Natural killer cell (primary cell): ENCODE measurements at regions not wholly inside any gene's neighbourhood (a gene's known extent, or its start where the extent isn't known, plus 50 kb on each side); places are given as distances from the start of the nearest gene placed in this dataset.

Experiments
- ATAC-seq, 3 donors: fragments of 150-1000 bp in 2 of 3; fragments of 200-7000 bp in 1 of 3; cut with Tn5 transposase; 1 replicate in 1 of 3; 2 replicates in 2 of 3; pipeline ENCODE4 v1.10.0; 2021; ENCODE audit warnings: mild to moderate bottlenecking in 2 of 3, moderate library complexity in 2 of 3
- DNase-seq, 2 donors: peaks; one replicate each; pipeline versions ENCODE4 v3.0.0 to v3.0.0-alpha.2; 2013 to 2021; ENCODE audit warnings: mixed read lengths in 1 of 2
- H3K27ac ChIP-seq: one replicate; pipeline ENCODE4 v1.5.1; 2013; ENCODE audit warnings: mild to moderate bottlenecking, low read length
- H3K27me3 ChIP-seq: one replicate; pipeline ENCODE4 v1.6.1; 2013; ENCODE audit warnings: low read length; ENCODE audit not compliant: control insufficient read depth, insufficient read depth
- H3K36me3 ChIP-seq: one replicate; pipeline ENCODE4 v1.6.1; 2013; ENCODE audit warnings: low read length; ENCODE audit not compliant: control insufficient read depth, insufficient read depth
- H3K4me1 ChIP-seq: one replicate; pipeline ENCODE4 v1.6.1; 2013; ENCODE audit warnings: low read length; ENCODE audit not compliant: control insufficient read depth, insufficient read depth
- H3K4me3 ChIP-seq: one replicate; pipeline ENCODE4 v1.5.1; 2013; ENCODE audit warnings: low read length
- H3K9me3 ChIP-seq: one replicate; pipeline ENCODE4 v1.6.1; 2013; ENCODE audit warnings: low read length; ENCODE audit not compliant: control insufficient read depth, insufficient read depth
- H3K27ac Mint-ChIP-seq, 2 donors: one replicate each; pipeline ENCODE4 v1.8.0; 2022; ENCODE audit warnings: mild to moderate bottlenecking in 2 of 2, mixed read lengths in 2 of 2, moderate library complexity in 1 of 2
- H3K27me3 Mint-ChIP-seq, 2 donors: one replicate each; pipeline ENCODE4 v1.8.0; 2022; ENCODE audit warnings: low read depth in 2 of 2, mixed read lengths in 2 of 2
- H3K36me3 Mint-ChIP-seq: one replicate; pipeline ENCODE4 v1.8.0; 2022; ENCODE audit warnings: mixed read lengths
- H3K4me1 Mint-ChIP-seq, 2 donors: one replicate each; pipeline ENCODE4 v1.8.0; 2022; ENCODE audit warnings: mixed read lengths in 2 of 2
- H3K4me3 Mint-ChIP-seq: one replicate; pipeline ENCODE4 v1.8.0; 2022; ENCODE audit warnings: mild to moderate bottlenecking, moderate library complexity, mixed read lengths
- H3K9me3 Mint-ChIP-seq, 2 donors: one replicate each; pipeline ENCODE4 v1.8.0; 2022; ENCODE audit warnings: mixed read lengths in 2 of 2
- WGBS: methylation state at CpG from one replicate; pipeline ENCODE4 v1.1.7; 2013; ENCODE audit warnings: missing lambda C conversion rate; ENCODE audit not compliant: insufficient coverage; 5-methylcytosine and 5-hydroxymethylcytosine counted together
- intact Hi-C: fragments of 100-400 bp; cut with micrococcal nuclease; formaldehyde crosslinking; loops from one replicate; pipeline ENCODE4 v1.14.2; 2022
- TF ChIP-seq, protein P1 (sequence below): fragments of 200-600 bp; IDR thresholded peaks from one replicate; pipeline ENCODE4 v1.8.0; 2022; ENCODE audit warnings: antibody characterized with exemption

DNA sequence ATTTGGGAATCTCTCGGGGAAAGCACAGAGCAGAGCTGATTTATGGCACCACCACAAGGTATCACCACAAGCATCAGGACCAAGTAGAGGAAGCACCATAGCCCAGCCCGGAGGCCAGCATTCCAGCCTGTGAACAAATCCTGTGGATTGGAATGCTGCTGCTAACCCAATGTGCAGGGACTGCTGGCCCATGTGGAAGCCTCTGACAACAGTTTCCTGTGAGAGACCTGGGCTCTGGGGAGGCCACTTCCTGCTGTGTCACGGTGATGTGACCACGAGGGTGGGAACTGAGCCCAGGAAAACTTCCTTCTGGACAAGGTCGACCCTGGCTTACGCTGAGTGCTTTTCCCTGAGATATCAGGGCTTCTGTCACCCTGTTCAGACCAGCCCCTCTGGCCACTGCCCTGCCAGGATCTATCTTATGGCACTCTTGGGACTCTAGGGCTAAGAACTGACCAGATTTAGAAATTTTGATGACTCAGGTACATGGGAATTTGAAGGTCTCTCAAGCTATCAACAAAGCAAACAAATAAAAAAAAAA is 88.3 kb upstream of the NGF start:
- no peaks in the 10 kb centered on the region for H3K36me3 Mint-ChIP-seq
- peaks cover 0 to 5% of the 10 kb centered on the region in 2 donors for H3K27me3 Mint-ChIP-seq
- H3K4me1 ChIP-seq = no peaks in the 10 kb centered on the region
- H3K27ac ChIP-seq = no peak overlapping the region
- H3K4me3 ChIP-seq = no peak overlapping the region
- ATAC-seq = no peak
- H3K9me3 Mint-ChIP-seq = no peaks in the 10 kb centered on the region
- no peak overlapping the region for H3K27ac Mint-ChIP-seq
- 21% methylated on average over 6 of the region's 6 CpGs for WGBS
- H3K27me3 ChIP-seq = no peaks in the 10 kb centered on the region
- intact Hi-C loops = no loop called here
- TF ChIP-seq, protein P1, sequence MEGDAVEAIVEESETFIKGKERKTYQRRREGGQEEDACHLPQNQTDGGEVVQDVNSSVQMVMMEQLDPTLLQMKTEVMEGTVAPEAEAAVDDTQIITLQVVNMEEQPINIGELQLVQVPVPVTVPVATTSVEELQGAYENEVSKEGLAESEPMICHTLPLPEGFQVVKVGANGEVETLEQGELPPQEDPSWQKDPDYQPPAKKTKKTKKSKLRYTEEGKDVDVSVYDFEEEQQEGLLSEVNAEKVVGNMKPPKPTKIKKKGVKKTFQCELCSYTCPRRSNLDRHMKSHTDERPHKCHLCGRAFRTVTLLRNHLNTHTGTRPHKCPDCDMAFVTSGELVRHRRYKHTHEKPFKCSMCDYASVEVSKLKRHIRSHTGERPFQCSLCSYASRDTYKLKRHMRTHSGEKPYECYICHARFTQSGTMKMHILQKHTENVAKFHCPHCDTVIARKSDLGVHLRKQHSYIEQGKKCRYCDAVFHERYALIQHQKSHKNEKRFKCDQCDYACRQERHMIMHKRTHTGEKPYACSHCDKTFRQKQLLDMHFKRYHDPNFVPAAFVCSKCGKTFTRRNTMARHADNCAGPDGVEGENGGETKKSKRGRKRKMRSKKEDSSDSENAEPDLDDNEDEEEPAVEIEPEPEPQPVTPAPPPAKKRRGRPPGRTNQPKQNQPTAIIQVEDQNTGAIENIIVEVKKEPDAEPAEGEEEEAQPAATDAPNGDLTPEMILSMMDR = no peak
- no peaks in the 10 kb centered on the region for H3K4me1 Mint-ChIP-seq
- DNase-seq = no peak
- H3K4me3 Mint-ChIP-seq = no peak overlapping the region
- no peaks in the 10 kb centered on the region for H3K36me3 ChIP-seq
- no peaks in the 10 kb centered on the region for H3K9me3 ChIP-seq

DNA sequence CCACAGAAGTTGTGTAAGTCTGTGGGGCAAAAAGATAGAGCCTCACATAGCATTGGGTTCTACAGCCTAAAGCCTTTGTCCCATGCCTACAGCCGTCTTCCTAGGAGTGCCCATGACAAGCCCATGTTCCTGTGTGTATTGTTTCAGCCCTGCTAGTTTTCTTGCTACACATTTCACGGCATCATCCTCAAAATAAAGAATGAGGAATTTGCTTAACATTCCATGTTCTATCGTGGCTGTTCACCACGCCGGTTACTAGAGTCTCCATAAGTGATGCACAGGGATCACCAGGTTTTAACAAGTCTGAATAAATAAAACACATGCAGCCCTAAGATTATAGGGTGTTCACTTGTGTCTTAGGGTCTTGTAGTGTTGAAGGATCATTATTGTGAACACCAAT is 87.4 kb upstream of the NGF start:
- Histone ChIP-seq H3K27me3 (no peaks in the 10 kb centered on the region), H3K4me3 (no peak overlapping the region), H3K4me1 (no peaks in the 10 kb centered on the region), H3K9me3 (no peaks in the 10 kb centered on the region), H3K36me3 (no peaks in the 10 kb centered on the region), H3K27ac (no peak overlapping the region)
- no peaks in the 10 kb centered on the region for H3K4me1 Mint-ChIP-seq
- WGBS = 95% methylated on average over 5 of the region's 5 CpGs
- H3K9me3 Mint-ChIP-seq = no peaks in the 10 kb centered on the region
- no peaks in the 10 kb centered on the region for H3K36me3 Mint-ChIP-seq
- TF ChIP-seq, protein P1 = no peak
- no peak overlapping the region for H3K27ac Mint-ChIP-seq
- intact Hi-C loops = no loop called here
- DNase-seq = no peak
- no peak for ATAC-seq
- H3K4me3 Mint-ChIP-seq = no peak overlapping the region
- H3K27me3 Mint-ChIP-seq = peaks cover 0 to 5% of the 10 kb centered on the region in 2 donors

DNA sequence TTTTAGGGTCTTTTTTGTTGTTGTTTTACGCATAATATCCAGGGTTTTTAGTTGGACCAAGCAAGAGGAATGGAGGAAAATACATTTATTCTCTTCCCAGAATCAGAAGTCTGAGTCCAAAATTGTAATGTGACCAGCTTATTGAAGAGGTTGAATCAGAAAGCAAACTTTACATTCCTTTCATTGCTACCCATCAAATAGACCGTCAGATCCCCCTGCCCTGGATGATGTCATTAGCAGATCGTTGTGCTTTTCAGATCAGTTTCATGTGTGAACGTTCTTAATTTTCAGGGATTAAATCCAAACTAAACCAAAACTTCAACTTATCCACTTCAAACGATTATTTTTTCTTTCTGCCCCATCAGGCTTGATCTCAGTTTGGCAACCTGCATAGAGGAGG is 85.7 kb upstream of the NGF start:
- Histone ChIP-seq H3K36me3 (no peaks in the 10 kb centered on the region), H3K27ac (no peak overlapping the region), H3K27me3 (no peaks in the 10 kb centered on the region), H3K4me3 (no peak overlapping the region), H3K9me3 (no peaks in the 10 kb centered on the region), H3K4me1 (no peaks in the 10 kb centered on the region)
- intact Hi-C loops = no loop called here
- Mint-ChIP-seq H3K27ac (no peak overlapping the region), H3K27me3 (no peaks in the 10 kb centered on the region), H3K4me3 (no peak overlapping the region), H3K4me1 (no peaks in the 10 kb centered on the region), H3K9me3 (no peaks in the 10 kb centered on the region), H3K36me3 (no peaks in the 10 kb centered on the region)
- 91% methylated on average over 4 of the region's 5 CpGs for WGBS
- no peak for DNase-seq
- no peak for ATAC-seq
- TF ChIP-seq, protein P1 = no peak

DNA sequence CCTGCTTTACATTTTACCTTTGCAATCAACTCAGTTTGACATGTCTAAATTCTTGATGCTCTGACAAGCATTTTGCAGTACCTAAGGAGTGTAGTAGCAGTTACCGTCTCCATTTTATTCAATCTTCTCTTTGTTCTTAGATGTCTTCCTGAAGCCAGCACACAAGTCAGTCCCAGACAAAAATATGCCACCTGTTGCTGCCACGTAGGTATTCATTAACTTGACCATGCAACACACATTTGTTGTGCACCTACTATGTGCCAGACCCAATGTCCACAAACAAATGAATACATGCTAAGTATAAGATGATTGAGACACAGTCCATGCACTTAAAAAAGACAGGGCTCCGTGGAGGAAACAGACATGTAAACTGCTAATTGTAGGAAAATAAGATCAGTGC is 81.5 kb upstream of the NGF start:
- no peaks in the 10 kb centered on the region for H3K4me1 Mint-ChIP-seq
- intact Hi-C loops = no loop called here
- Histone ChIP-seq H3K4me1 (no peaks in the 10 kb centered on the region), H3K27me3 (no peaks in the 10 kb centered on the region), H3K27ac (no peak overlapping the region), H3K9me3 (no peaks in the 10 kb centered on the region), H3K36me3 (no peaks in the 10 kb centered on the region), H3K4me3 (no peak overlapping the region)
- H3K27ac Mint-ChIP-seq = no peak overlapping the region
- H3K9me3 Mint-ChIP-seq = no peaks in the 10 kb centered on the region
- H3K27me3 Mint-ChIP-seq = peaks cover 0 to 3% of the 10 kb centered on the region in 2 donors
- TF ChIP-seq, protein P1 = no peak
- DNase-seq (no peak), ATAC-seq (no peak)
- no peaks in the 10 kb centered on the region for H3K36me3 Mint-ChIP-seq
- H3K4me3 Mint-ChIP-seq = no peak overlapping the region
- WGBS = 85% methylated on average over 2 of the region's 3 CpGs
